Activated naive CD4-positive, alpha-beta T cell treated with anti-CD3 and anti-CD28 coated beads, Interleukin-2, amount 50 U/mL, for 72 hours (primary cell): ENCODE measurements at regions not wholly inside any gene's neighbourhood (a gene's known extent, or its start where the extent isn't known, plus 50 kb on each side); places are given as distances from the start of the nearest gene placed in this dataset.
"Not testable (repeated sequence)": the region's sequence is repeated elsewhere in the genome, so short reads cannot be mapped to it uniquely, and the experiment has no call there.

Experiments
- ATAC-seq, 2 donors: fragments of 150-1000 bp; cut with Tn5 transposase; 2 replicates each; pipeline ENCODE4 v1.10.0; 2021; ENCODE audit warnings: mild to moderate bottlenecking in 2 of 2, moderate library complexity in 2 of 2
- DNase-seq, 2 donors: peaks; one replicate each; pipeline ENCODE4 v3.0.0; 2021 to 2022; ENCODE audit warnings: low spot score in 2 of 2
- H3K27ac Mint-ChIP-seq, 2 donors: one replicate each; pipeline ENCODE4 v1.8.0; 2022; ENCODE audit warnings: mild to moderate bottlenecking in 2 of 2, mixed read lengths in 2 of 2
- H3K36me3 Mint-ChIP-seq, 2 donors: one replicate each; pipeline ENCODE4 v1.8.0; 2022; ENCODE audit warnings: mixed read lengths in 2 of 2
- H3K9me3 Mint-ChIP-seq, 2 donors: one replicate each; pipeline ENCODE4 v1.8.0; 2022; ENCODE audit warnings: mixed read lengths in 2 of 2

GRCh38 chr1:5632224-5632623, 360.0 kb downstream of the NPHP4 start:
- H3K36me3 Mint-ChIP-seq = no peaks in the 10 kb centered on the region
- ATAC-seq (peak in 1 of 2 donors; percentile 82), DNase-seq (no peak)
- H3K9me3 Mint-ChIP-seq = peaks cover 0 to 6% of the 10 kb centered on the region in 2 donors
- H3K27ac Mint-ChIP-seq = no peak overlapping the region

GRCh38 chr1:5628416-5628815, 363.8 kb downstream of the NPHP4 start:
- ATAC-seq (no peak), DNase-seq (no peak)
- Mint-ChIP-seq H3K9me3 (no peaks in the 10 kb centered on the region), H3K36me3 (no peaks in the 10 kb centered on the region), H3K27ac (no peak overlapping the region)

GRCh38 chr1:5623399-5623798, 368.8 kb downstream of the NPHP4 start:
- Mint-ChIP-seq H3K27ac (no peak overlapping the region), H3K36me3 (no peaks in the 10 kb centered on the region), H3K9me3 (no peaks in the 10 kb centered on the region)
- ATAC-seq (no peak), DNase-seq (no peak)

GRCh38 chr1:5622412-5622811, 369.8 kb downstream of the NPHP4 start:
- H3K9me3 Mint-ChIP-seq = no peaks in the 10 kb centered on the region
- ATAC-seq (no peak), DNase-seq (no peak)
- no peaks in the 10 kb centered on the region for H3K36me3 Mint-ChIP-seq
- no peak overlapping the region for H3K27ac Mint-ChIP-seq

- ATAC-seq (no peak), DNase-seq (no peak)
- Mint-ChIP-seq H3K27ac (no peak overlapping the region), H3K36me3 (no peaks in the 10 kb centered on the region), H3K9me3 (no peaks in the 10 kb centered on the region)
These were observed 370.5 kb downstream of the NPHP4 start for GRCh38 chr1:5621692-5622091.

- no peak for ATAC-seq
- no peaks in the 10 kb centered on the region for H3K36me3 Mint-ChIP-seq
These were observed 371.2 kb downstream of the NPHP4 start for GRCh38 chr1:5620997-5621396.

GRCh38 chr1:5620418-5620817, 371.8 kb downstream of the NPHP4 start:
- no peak for DNase-seq
- Mint-ChIP-seq H3K36me3 (no peaks in the 10 kb centered on the region), H3K27ac (no peak overlapping the region), H3K9me3 (no peaks in the 10 kb centered on the region)
- ATAC-seq = no peak

More at GRCh38 chr1:5620997-5621396, 371.2 kb downstream of the NPHP4 start:
- Mint-ChIP-seq H3K9me3 (no peaks in the 10 kb centered on the region), H3K27ac (no peak overlapping the region)
- no peak for DNase-seq

- ATAC-seq = no peak
- Mint-ChIP-seq H3K9me3 (no peaks in the 10 kb centered on the region), H3K36me3 (no peaks in the 10 kb centered on the region), H3K27ac (no peak overlapping the region)
- no peak for DNase-seq
These were observed 372.8 kb downstream of the NPHP4 start for GRCh38 chr1:5619469-5619868.

GRCh38 chr1:5617546-5617945, 374.7 kb downstream of the NPHP4 start:
- H3K36me3 Mint-ChIP-seq = no peaks in the 10 kb centered on the region

GRCh38 chr1:5617179-5617520, 375.1 kb downstream of the NPHP4 start:
- ATAC-seq (no peak), DNase-seq (no peak)
- Mint-ChIP-seq H3K9me3 (no peaks in the 10 kb centered on the region), H3K36me3 (no peaks in the 10 kb centered on the region), H3K27ac (no peak overlapping the region)

More at GRCh38 chr1:5617546-5617945, 374.7 kb downstream of the NPHP4 start:
- ATAC-seq (no peak), DNase-seq (no peak)
- Mint-ChIP-seq H3K9me3 (no peaks in the 10 kb centered on the region), H3K27ac (no peak overlapping the region)

GRCh38 chr1:5616366-5617178, 375.7 kb downstream of the NPHP4 start:
- Mint-ChIP-seq H3K27ac (no peak overlapping the region), H3K9me3 (no peaks in the 10 kb centered on the region), H3K36me3 (no peaks in the 10 kb centered on the region)
- no peak for DNase-seq
- no peak for ATAC-seq

GRCh38 chr1:5615076-5615475, 377.1 kb downstream of the NPHP4 start:
- Mint-ChIP-seq H3K36me3 (no peaks in the 10 kb centered on the region), H3K27ac (no peak overlapping the region), H3K9me3 (no peaks in the 10 kb centered on the region)
- DNase-seq (no peak), ATAC-seq (no peak)

GRCh38 chr1:5613900-5614299, 378.3 kb downstream of the NPHP4 start:
- DNase-seq = no peak
- no peaks in the 10 kb centered on the region for H3K36me3 Mint-ChIP-seq
- H3K9me3 Mint-ChIP-seq = peaks cover 0 to 6% of the 10 kb centered on the region in 2 donors
- ATAC-seq = no peak
- no peak overlapping the region for H3K27ac Mint-ChIP-seq

- H3K27ac Mint-ChIP-seq = no peak overlapping the region
- DNase-seq (no peak), ATAC-seq (peak in 1 of 2 donors; percentile 69)
- H3K9me3 Mint-ChIP-seq = peaks cover 0 to 6% of the 10 kb centered on the region in 2 donors
- no peaks in the 10 kb centered on the region for H3K36me3 Mint-ChIP-seq
These were observed 380.4 kb downstream of the NPHP4 start for GRCh38 chr1:5611851-5612250.

- no peak overlapping the region for H3K27ac Mint-ChIP-seq
- no peaks in the 10 kb centered on the region for H3K36me3 Mint-ChIP-seq
- H3K9me3 Mint-ChIP-seq = peaks cover 0 to 6% of the 10 kb centered on the region in 2 donors
- DNase-seq (no peak), ATAC-seq (no peak)
These were observed 380.8 kb downstream of the NPHP4 start for GRCh38 chr1:5611431-5611830.

GRCh38 chr1:5610432-5610831, 381.8 kb downstream of the NPHP4 start:
- no peak for ATAC-seq

GRCh38 chr1:5603353-5604104, 388.7 kb downstream of the NPHP4 start:
- ATAC-seq (no peak), DNase-seq (no peak)
- H3K9me3 Mint-ChIP-seq = peaks cover 0 to 13% of the 10 kb centered on the region in 2 donors
- H3K36me3 Mint-ChIP-seq = no peaks in the 10 kb centered on the region
- peak overlapping the region in 1 of 2 donors; percentile 4 for H3K27ac Mint-ChIP-seq

More at GRCh38 chr1:5610432-5610831, 381.8 kb downstream of the NPHP4 start:
- DNase-seq = no peak
- H3K36me3 Mint-ChIP-seq = no peaks in the 10 kb centered on the region
- no peak overlapping the region for H3K27ac Mint-ChIP-seq
- H3K9me3 Mint-ChIP-seq = peaks cover 0 to 6% of the 10 kb centered on the region in 2 donors

- not testable (repeated sequence) for H3K27ac Mint-ChIP-seq, ATAC-seq, DNase-seq, H3K36me3 Mint-ChIP-seq
- H3K9me3 Mint-ChIP-seq = peaks cover 0 to 13% of the 10 kb centered on the region in 2 donors
These were observed 389.5 kb downstream of the NPHP4 start for GRCh38 chr1:5602718-5603117.
